OCI-LY7 (cell line): ENCODE measurements at regions not wholly inside any gene's neighbourhood (a gene's known extent, or its start where the extent isn't known, plus 50 kb on each side); places are given as distances from the start of the nearest gene placed in this dataset.

Source experiments
- BruUV-seq: library from RNA; stranded (reverse); fragments of 400-500 nt; replicated peaks from 2 replicates; lab custom pipeline; 2021; lab: Mats Ljungman, UMichigan
- CTCF ChIA-PET: fragments of 300-600 bp; sonication (Branson Sonifier 250); formaldehyde crosslinking; loops from one replicate; lab custom pipeline; 2022; ENCODE audit warnings: antibody characterized with exemption; ENCODE audit not compliant: unreplicated experiment; lab: Charles Lee
- POLR2A ChIA-PET: fragments of 300-600 bp; sonication (Branson Sonifier 250); formaldehyde crosslinking; loops from one replicate; lab custom pipeline; 2022; ENCODE audit warnings: antibody characterized with exemption; lab: Charles Lee
- DNase-seq: peaks from one replicate; pipeline ENCODE4 v3.0.0-alpha.2; 2015; ENCODE audit warnings: low spot score
- H2AFZ ChIP-seq: fragments of 200-600 bp; sonication (generic), shearing (Covaris generic); 2 replicates; pipeline ENCODE4 v1.6.1; 2014; ENCODE audit warnings: mild to moderate bottlenecking, antibody characterized with exemption, low read length, moderate library complexity
- H3K27ac ChIP-seq: fragments of 200-600 bp; sonication (generic); 2 replicates; pipeline ENCODE4 v1.5.1; 2014; ENCODE audit warnings: mixed run types, low read depth, mild to moderate bottlenecking, moderate library complexity, low read length, inconsistent platforms; ENCODE audit not compliant: poor library complexity, severe bottlenecking
- H3K36me3 ChIP-seq: fragments of 200-600 bp; sonication (generic); 2 replicates; pipeline ENCODE4 v1.6.1; 2014; ENCODE audit warnings: mild to moderate bottlenecking, antibody characterized with exemption, low read length, moderate library complexity, mixed read lengths; ENCODE audit not compliant: insufficient read depth
- H3K4me1 ChIP-seq: fragments of 200-600 bp; sonication (generic); 2 replicates; pipeline ENCODE4 v1.5.1; 2014; ENCODE audit warnings: mild to moderate bottlenecking, low read length; ENCODE audit not compliant: insufficient read depth, poor library complexity, severe bottlenecking
- H3K4me2 ChIP-seq: fragments of 200-600 bp; sonication (generic); 2 replicates; pipeline ENCODE4 v1.6.1; 2014; ENCODE audit warnings: mild to moderate bottlenecking, low read length
- H3K4me3 ChIP-seq: fragments of 200-600 bp; sonication (generic); 2 replicates; pipeline ENCODE4 v1.5.1; 2014; ENCODE audit warnings: mild to moderate bottlenecking, low read depth, low read length; ENCODE audit not compliant: poor library complexity, severe bottlenecking
- H3K79me2 ChIP-seq: fragments of 200-600 bp; sonication (generic); 2 replicates; pipeline ENCODE4 v1.6.1; 2016; ENCODE audit warnings: low read depth, mild to moderate bottlenecking, low read length, moderate library complexity, mixed read lengths; ENCODE audit not compliant: insufficient read depth
- H3K9me2 ChIP-seq: fragments of 200-600 bp; sonication (generic); 2 replicates; pipeline ENCODE4 v1.6.1; 2016; ENCODE audit warnings: mild to moderate bottlenecking, low read length, mixed read lengths; ENCODE audit not compliant: insufficient read depth
- H3K9me3 ChIP-seq: fragments of 200-600 bp; sonication (generic); 2 replicates; pipeline ENCODE4 v1.6.1; 2014; ENCODE audit warnings: mild to moderate bottlenecking, mixed run types, low read length, mixed read lengths
- H4K20me1 ChIP-seq: fragments of 200-600 bp; sonication (generic); 2 replicates; pipeline ENCODE4 v1.6.1; 2014; ENCODE audit warnings: mild to moderate bottlenecking, antibody characterized with exemption, low read length, moderate library complexity, mixed read lengths; ENCODE audit not compliant: insufficient read depth
- CTCF ChIP-seq: fragments of 200-600 bp; sonication (generic); conservative IDR thresholded peaks from 2 replicates; pipeline ENCODE4 v1.5.1; 2014; ENCODE audit warnings: mild to moderate bottlenecking, antibody characterized with exemption, low read length, moderate library complexity, mixed read lengths
- EZH2phosphoT487 ChIP-seq: fragments of 200-600 bp; sonication (generic); IDR thresholded peaks from 2 replicates; pipeline ENCODE4 v1.6.1; 2018; ENCODE audit warnings: low read depth, borderline replicate concordance, mild to moderate bottlenecking, mixed run types, antibody characterized with exemption, low read length, moderate library complexity, mixed read lengths
- intact Hi-C: fragments of 100-400 bp; cut with micrococcal nuclease; formaldehyde crosslinking; loops from one replicate; pipeline ENCODE4 v1.10.0; 2022; ENCODE audit not compliant: unreplicated experiment

- ChIA-PET CTCF (no interaction called here), POLR2A (no interaction called here)
- Histone ChIP-seq H3K4me1 (no peaks in the 10 kb centered on the region), H2AFZ (no peak overlapping the region), H3K4me2 (no peak overlapping the region), H3K79me2 (no peaks in the 10 kb centered on the region), H3K4me3 (no peak overlapping the region), H3K9me2 (no peaks in the 10 kb centered on the region), H3K9me3 (no peaks in the 10 kb centered on the region), H3K36me3 (no peaks in the 10 kb centered on the region), H4K20me1 (no peaks in the 10 kb centered on the region), H3K27ac (no peak overlapping the region)
- TF ChIP-seq CTCF: no peak
- TF ChIP-seq EZH2phosphoT487: no peak
- no TSS peak for BruUV-seq
- DNase-seq: no peak
- intact Hi-C loops: no loop called here
These were observed 459.6 kb downstream of the UTRN start for GRCh38 chr6:144744720-144745119.

- ChIA-PET POLR2A (no interaction called here), CTCF (no interaction called here)
- no peaks in the 10 kb centered on the region for H4K20me1 ChIP-seq
- H3K79me2 ChIP-seq: no peaks in the 10 kb centered on the region
- intact Hi-C loops: no loop called here
- H3K4me1 ChIP-seq: no peaks in the 10 kb centered on the region
- DNase-seq: no peak
- no peak overlapping the region for H3K4me3 ChIP-seq
- H3K27ac ChIP-seq: no peak overlapping the region
- no peaks in the 10 kb centered on the region for H3K9me3 ChIP-seq
- BruUV-seq: no TSS peak
- no peaks in the 10 kb centered on the region for H3K36me3 ChIP-seq
- TF ChIP-seq CTCF (no peak), EZH2phosphoT487 (no peak)
- no peak overlapping the region for H2AFZ ChIP-seq
- H3K4me2 ChIP-seq: no peak overlapping the region
- H3K9me2 ChIP-seq: no peaks in the 10 kb centered on the region
These were observed 460.3 kb downstream of the UTRN start for GRCh38 chr6:144745439-144745838.

GRCh38 chr6:144746902-144747469, 461.9 kb downstream of the UTRN start:
- Histone ChIP-seq H3K4me2 (no peak overlapping the region), H3K27ac (no peak overlapping the region), H3K4me3 (no peak overlapping the region), H3K4me1 (no peaks in the 10 kb centered on the region), H2AFZ (no peak overlapping the region), H3K79me2 (no peaks in the 10 kb centered on the region), H3K36me3 (no peaks in the 10 kb centered on the region), H3K9me2 (no peaks in the 10 kb centered on the region), H4K20me1 (no peaks in the 10 kb centered on the region), H3K9me3 (no peaks in the 10 kb centered on the region)
- DNase-seq: no peak
- TF ChIP-seq EZH2phosphoT487 (no peak), CTCF (no peak)
- no TSS peak for BruUV-seq
- ChIA-PET POLR2A (no interaction called here), CTCF (no interaction called here)
- intact Hi-C loops: no loop called here
